Activated CD4-positive, alpha-beta T cell treated with anti-CD3 and anti-CD28 coated beads for 48 hours (primary cell): ENCODE measurements at regions not wholly inside any gene's neighbourhood (a gene's known extent, or its start where the extent isn't known, plus 50 kb on each side); places are given as distances from the start of the nearest gene placed in this dataset.

Source experiments
- DNase-seq: peaks from one replicate; pipeline ENCODE4 v3.0.0-alpha.2; 2020

DNA sequence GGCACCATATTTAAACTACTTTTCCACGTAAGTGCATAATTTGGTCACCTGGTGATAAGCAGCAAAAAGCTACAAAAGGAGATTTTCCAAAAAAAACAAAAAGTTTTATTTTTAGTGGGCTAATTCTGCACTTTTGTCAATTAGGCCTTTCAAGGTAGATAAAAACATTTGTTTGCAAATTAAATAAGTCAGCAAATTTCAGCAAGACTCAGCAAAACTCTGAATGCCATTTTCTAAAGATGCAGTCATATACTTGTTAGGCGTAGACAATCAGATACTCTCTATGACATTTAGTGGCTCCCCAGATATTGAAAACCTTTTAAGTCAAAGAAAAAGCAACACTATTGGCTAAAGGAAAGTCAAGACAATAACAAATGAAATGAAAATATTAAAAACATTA, 400.2 kb upstream of the GOLIM4 start:
- no peak for DNase-seq

- no peak for DNase-seq
These were observed 399.5 kb upstream of the GOLIM4 start for GRCh38 chr3:168495270-168495669.

DNA sequence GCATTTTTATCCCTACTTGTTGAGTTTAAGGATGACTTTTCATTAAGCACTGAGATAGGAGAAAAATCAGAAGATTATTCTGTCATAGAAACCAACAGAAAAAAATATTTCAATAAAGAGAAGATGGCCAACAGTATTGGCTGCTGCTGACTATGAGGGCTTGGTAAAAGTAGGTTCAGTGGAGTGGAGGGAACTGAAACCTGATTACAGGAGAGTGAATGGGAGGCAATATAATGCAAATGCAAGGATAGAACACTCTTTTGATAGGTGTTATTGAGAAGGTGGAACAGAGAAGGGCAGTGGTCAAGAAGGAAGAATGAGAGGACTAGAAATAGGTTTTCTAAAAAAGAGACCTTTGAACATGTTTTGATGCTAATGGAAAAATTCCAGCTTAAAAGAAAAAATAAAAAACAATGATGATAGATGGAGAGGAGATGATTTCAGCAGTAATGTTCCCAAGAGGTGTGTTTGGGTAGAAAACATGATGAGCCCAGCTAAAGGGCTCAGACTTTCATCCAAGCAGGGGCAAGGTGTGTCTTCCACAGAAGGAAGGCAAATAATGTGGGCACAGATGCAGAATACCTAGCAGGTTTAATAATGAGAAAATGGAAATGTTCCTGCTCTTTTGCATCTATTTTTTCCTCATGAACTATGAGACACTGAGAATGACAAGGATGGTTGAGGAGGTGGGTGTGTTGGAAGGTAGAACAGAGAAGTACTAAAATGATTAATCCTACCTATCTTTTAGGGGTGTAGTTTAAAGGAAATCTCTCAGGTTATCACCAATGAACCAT, 397.9 kb upstream of the GOLIM4 start:
- DNase-seq: no peak

- DNase-seq: no peak
These were observed 395.3 kb upstream of the GOLIM4 start for GRCh38 chr3:168490981-168491380.

DNA sequence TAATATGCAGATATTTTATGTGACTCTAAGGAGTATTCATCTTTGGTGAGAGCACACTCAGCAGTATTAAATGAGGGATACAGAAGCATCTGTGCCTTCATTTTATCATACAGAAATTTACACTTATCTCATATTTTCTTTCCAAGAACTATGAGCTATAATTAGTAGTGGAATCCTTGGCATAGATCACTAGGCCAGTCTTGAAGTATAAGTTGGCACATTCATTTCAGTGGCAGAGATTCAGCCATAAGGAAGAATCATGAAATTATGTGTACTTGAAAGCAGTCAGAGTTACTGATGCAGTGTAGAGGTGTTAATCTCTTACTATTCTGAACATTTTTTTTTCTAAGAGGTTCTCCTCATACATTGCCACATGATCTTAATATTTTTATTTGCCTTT, 393.6 kb upstream of the GOLIM4 start:
- DNase-seq: no peak

- no peak for DNase-seq
These were observed 390.2 kb upstream of the GOLIM4 start for GRCh38 chr3:168485936-168486335.

DNA sequence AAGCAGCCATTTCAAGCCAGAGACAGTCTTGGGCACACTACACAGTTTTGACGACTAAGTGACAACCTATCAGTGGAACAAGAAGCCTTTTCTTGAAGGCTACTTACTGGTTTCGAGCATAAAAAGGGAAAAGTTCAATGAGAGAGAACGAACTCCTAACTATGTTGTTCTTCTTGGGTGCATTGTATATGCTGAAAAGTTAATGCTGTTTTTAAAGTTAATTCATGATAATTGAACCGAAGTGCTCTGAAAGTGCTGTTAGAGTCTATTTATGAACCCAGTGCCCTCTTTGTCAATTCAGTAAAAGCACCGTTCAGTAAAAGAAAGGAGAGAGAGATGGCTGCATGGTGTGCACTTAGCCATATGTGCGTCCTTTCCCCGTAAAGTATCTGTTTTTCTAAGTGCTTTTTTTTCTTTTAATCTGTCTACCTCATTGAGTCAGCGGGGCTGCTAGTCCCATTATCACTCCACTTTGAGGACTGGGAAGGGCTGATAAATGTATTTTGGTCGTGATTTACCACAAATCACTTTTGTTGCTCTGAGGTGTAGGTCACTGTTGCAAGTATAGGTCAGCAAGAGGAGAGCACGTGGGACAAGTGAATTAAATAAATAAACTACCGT, 380.7 kb upstream of the GOLIM4 start:
- DNase-seq: no peak

- no peak for DNase-seq
These were observed 380.0 kb upstream of the GOLIM4 start for GRCh38 chr3:168475704-168476103.

GRCh38 chr3:168473334-168473890, 377.7 kb upstream of the GOLIM4 start:
- no peak for DNase-seq

DNA sequence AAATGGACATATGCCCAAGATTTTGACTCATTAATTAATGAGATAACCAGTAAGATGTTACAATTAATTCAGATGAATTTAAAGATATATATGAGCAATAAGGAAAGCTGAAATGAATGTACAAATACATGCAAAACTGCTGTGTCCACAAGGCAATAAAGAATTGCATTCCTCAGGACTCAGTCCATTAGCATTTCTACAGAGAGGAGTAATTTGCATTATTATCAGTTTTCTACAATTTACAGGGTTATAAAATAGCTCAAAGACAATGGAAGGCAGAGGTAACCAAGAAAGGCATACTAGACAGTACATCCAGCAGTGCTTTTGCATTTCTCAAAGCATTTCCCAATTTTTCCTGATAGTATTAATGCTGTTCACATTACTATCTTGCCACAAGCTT, 377.1 kb upstream of the GOLIM4 start:
- no peak for DNase-seq

DNA sequence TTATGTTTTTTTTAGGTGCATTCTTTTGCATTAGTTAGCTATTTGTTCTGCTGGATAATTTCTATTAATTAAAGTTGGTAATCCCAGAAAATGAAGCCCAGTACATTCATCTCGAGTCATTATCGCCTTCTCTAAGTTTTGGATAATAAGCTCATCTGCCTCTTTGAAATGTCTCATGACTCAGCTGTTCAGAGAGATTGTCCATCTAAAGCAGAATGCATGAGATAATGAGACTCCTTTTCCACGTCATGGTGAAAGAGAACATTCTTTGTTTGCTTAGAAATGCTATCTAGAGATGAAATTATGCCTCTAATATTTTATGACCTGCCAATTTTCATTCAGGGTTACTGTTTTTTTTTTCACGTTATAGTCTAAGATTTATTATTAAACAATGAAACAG, 374.7 kb upstream of the GOLIM4 start:
- DNase-seq: no peak

DNA sequence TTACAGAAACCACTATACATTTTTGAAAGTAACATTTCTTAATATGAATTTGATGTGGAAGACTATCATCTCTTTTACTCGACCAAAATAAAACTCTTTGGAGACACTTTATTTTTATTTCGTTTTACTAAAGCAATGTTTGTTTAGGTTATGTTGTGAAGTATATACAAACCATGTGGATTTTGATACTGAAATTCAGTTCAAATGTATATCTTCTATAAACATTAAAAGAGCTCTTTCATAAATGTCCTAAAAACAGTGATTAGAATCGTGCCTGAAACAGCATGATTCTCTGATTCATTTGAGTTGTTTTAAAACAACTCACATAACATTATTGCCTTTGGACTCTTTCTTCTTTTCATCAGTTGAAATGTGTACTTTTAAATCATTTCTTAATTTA, 373.7 kb upstream of the GOLIM4 start:
- DNase-seq: no peak

DNA sequence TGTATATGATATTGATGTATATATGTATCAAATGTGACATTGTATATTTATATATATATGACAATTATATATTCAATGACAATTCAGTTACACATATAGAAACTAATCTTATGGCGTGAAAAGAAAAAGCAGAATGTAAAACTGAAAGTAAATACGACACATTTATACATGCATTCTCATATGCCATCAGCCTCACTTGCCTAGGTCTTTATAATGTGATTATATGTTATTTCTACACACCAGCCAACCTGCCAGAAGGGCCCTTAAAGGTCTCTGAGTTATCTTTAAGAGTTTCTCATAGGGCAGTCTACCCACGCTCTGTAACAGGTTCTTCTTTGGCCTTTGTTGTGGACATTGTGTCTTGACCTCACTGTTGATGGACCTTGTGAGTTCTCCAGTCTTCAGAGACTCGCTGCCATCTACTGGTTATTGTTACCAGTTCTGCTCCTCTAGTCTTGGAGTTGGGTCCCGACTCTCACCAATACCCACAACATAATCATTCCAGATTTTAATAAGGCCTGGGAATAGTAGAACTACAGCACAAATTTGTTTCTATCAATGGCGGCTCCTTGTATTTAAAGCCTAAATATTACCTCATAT, 371.5 kb upstream of the GOLIM4 start:
- no peak for DNase-seq

DNA sequence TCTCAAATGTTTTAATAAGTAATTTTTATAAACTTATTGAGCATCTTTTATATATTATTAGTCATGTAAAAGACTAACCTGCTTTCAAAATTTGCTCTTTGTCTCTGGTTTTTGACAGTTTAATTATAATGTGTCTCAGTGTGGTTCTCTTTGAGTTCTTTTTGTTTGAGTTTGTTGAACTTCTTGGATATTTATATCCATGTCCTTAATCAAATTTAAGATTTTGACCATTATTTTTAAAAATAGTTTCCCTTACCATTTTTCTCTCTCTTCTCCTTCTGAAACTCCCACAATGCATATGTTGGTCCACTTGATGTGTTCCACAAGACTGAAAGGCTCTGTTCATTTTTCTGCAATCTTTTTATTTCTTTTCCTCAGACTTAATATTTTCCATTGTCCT, 366.1 kb upstream of the GOLIM4 start:
- DNase-seq: no peak

GRCh38 chr3:168459226-168459784, 363.6 kb upstream of the GOLIM4 start:
- no peak for DNase-seq

GRCh38 chr3:168457954-168458539, 362.3 kb upstream of the GOLIM4 start:
- DNase-seq: no peak

DNA sequence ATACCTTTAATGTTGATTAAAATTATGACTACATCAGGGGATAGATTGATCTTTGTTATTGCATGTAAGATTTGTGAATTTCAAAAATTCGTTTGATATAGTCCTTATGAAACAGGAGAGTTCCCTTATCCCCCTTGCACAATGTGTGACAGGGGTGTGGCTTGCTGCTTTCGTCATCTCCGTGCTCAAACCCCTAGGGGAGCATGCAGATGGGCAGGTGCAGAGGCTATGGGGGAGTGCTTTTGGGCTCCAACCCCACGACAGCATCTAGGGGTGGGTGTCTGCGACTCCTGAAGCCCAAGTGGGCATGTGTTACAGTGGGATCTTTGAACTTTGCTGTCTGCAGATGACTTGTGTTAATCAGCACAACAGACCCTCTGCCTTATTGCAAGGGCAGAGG, 360.1 kb upstream of the GOLIM4 start:
- DNase-seq: no peak

- DNase-seq: no peak
These were observed 357.9 kb upstream of the GOLIM4 start for GRCh38 chr3:168453623-168454022.

DNA sequence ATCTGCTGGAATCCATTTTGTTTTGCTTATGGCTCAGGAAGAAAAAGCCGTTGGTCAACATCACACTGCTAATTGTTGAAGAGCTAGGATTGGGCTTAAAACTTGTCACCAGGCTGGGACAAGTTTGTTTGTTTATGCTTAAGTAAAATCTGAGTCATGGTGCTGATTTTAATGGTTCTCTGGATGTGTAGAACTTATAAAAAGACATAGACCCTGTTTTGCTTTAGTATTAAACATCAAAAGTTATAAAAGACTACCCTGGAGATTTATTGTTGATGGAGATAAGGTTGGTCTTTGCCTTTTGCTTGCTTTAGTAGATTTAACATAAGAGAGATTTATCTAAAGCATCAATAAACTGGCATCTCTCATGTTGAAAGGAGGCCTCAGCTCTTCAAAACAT, 348.2 kb upstream of the GOLIM4 start:
- no peak for DNase-seq

DNA sequence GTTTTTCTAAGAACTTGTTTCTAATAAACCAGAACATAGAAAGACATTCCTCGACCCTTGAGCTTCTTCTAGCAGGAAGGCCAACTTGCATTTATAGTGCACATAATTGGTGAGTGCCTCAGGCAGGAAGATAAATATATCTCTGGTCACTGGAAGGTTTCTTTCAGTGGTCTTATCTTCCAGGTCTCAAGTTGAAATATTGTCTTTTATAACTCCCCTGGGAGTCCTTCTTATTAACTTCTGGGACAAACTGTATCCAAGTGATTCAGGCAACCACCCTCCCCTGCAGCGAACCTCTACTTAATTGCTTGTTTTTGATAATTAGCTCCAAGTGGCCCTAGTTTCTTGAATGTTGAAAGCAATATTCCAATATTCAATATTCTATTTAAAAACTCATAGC, 346.8 kb upstream of the GOLIM4 start:
- DNase-seq: no peak

DNA sequence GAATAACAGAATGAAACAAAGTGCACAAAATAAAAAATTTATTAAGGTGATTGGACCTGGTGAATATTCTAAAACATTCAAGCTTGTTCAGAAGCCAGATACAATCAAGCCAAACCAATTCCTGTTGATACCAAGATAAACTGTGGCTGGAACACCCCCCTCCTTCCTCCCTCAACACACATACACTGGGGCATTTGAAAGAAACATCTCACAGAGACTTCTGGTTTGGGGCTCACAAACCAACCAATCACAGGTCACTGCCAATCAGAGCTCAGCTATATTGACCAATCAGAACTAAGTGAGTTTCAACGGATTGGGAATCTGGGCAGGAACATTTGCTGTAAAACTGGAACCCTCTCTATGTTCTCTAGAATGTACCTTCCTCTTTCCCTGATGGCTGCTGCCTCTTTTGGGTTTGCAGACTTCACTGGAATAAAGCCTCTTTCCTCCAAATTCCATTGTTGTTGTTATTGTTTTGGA, 340.6 kb upstream of the GOLIM4 start:
- no peak for DNase-seq

GRCh38 chr3:168431491-168431890, 335.8 kb upstream of the GOLIM4 start:
- DNase-seq: no peak

- DNase-seq: no peak
These were observed 332.2 kb upstream of the GOLIM4 start for GRCh38 chr3:168427835-168428475.
